Tibial artery (tissue), 4 donors: ENCODE measurements at regions not wholly inside any gene's neighbourhood (a gene's known extent, or its start where the extent isn't known, plus 50 kb on each side); places are given as distances from the start of the nearest gene placed in this dataset.
"Not testable (repeated sequence)": the region's sequence is repeated elsewhere in the genome, so short reads cannot be mapped to it uniquely, and the experiment has no call there.

Source experiments
- DNase-seq, 2 donors: peaks; one replicate each; pipeline ENCODE4 v3.0.0-alpha.2; 2019
- H3K27ac ChIP-seq, 2 donors: fragments of 200-600 bp; sonication (generic) in 1 of 2; 1 replicate in 1 of 2; 2 replicates in 1 of 2; pipeline ENCODE4 v1.5.1; 2018 to 2019; ENCODE audit warnings: mild to moderate bottlenecking in 1 of 2
- H3K27me3 ChIP-seq, 2 donors: fragments of 200-600 bp; sonication (generic) in 1 of 2; one replicate each; pipeline versions ENCODE4 v1.5.1 to v1.6.0; 2016 to 2019
- H3K36me3 ChIP-seq, 3 donors: fragments of 200-600 bp; sonication (generic) in 2 of 3; one replicate each; pipeline ENCODE4 v1.5.1; 2016 to 2019; ENCODE audit warnings: mild to moderate bottlenecking in 2 of 3
- H3K4me1 ChIP-seq, 4 donors: fragments of 200-600 bp; sonication (generic) in 2 of 4; 1 replicate in 3 of 4; 2 replicates in 1 of 4; pipeline ENCODE4 v1.5.1; 2016 to 2019
- H3K4me3 ChIP-seq, 2 donors: fragments of 200-600 bp; sonication (generic) in 1 of 2; 1 replicate in 1 of 2; 2 replicates in 1 of 2; pipeline ENCODE4 v1.5.1; 2018 to 2019; ENCODE audit warnings: mild to moderate bottlenecking in 2 of 2
- H3K9me3 ChIP-seq, 3 donors: fragments of 200-600 bp; sonication (generic) in 1 of 3; one replicate each; pipeline ENCODE4 v1.5.1; 2016 to 2019
- CTCF ChIP-seq, 2 experiments: fragments of 200-600 bp in 1 of 2; fragments of 450-650 bp in 1 of 2; IDR thresholded peaks; one replicate each; pipeline ENCODE4 v1.5.1; 2017 to 2019; ENCODE audit warnings: antibody characterized with exemption in 2 of 2, mild to moderate bottlenecking in 1 of 2, moderate library complexity in 1 of 2
- intact Hi-C: fragments of 100-400 bp; cut with DNase I; formaldehyde crosslinking; loops from one replicate; pipeline ENCODE4 v1.15.0; 2023; ENCODE audit warnings: low total_unique reads

DNA sequence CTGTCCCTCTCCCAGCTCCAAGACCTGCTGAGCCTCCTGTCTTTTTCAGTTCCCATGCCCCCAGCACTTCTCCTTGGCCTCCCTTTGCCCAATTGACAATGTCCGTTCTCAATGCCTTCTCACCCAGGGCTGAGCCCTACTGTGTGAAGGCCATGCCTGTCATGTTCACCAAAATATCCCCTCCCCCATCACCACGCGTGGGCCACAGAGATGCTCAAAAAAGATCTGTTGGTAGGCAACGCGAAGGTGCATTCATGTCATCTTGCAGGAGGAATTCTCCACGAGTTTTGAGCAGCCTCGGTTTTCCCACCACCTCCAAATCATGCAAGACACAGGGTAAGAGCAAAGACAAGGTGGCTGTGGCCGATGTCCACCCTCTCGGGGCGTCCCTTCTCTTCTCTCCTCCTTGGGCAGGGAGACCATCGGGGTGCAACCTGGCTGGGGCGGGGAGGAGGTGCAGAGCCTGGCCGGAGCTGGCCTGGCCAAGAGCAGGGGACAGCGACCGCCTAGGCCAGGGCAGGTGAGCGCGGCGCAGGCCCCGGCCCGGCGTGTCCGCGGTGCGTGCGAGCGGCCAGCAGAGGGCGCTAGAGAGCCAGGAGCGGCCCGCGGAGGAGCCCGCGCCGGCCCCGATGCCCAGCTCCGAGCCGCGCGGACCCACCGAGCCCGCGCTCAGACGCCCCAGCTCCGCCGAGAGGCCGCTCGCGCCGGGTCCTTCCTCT is 56.3 kb upstream of the KRTAP5-11 start:
- H3K4me1 ChIP-seq = peaks cover 0 to 11% (median 2%) of the 10 kb centered on the region in 4 donors
- H3K9me3 ChIP-seq, DNase-seq, H3K27ac ChIP-seq, intact Hi-C loops, H3K36me3 ChIP-seq: not testable (repeated sequence)
- TF ChIP-seq CTCF (IDR thresholded peaks at IDR 0.05) = peak; percentile 49 to 62
- H3K27me3 ChIP-seq = peaks cover 0 to 15% of the 10 kb centered on the region in 2 donors
- H3K4me3 ChIP-seq = peak overlapping the region; percentile 29 to 37

DNA sequence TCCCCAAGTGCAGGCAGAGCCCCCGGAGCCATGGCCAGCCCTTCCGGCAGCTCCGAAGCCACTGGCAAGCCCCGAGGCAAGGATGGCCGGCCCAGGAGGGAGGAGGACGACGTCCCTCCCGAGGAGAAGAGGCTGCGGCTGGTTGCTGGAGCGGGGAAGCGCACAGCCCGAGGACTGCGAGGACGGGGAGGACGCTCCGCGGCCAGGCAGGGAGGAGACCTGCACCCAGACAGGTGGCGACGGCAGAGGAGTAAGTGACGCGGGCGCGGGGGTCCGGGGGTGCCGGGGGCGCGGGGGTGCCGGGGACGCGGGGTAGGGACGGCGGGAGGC is 56.8 kb upstream of the KRTAP5-11 start:
- DNase-seq, H3K9me3 ChIP-seq: not testable (repeated sequence)
- H3K4me3 ChIP-seq = peak overlapping the region; percentile 29 to 37

GRCh38 chr11:71639916-71640315 is 57.2 kb upstream of the KRTAP5-11 start:
- H3K36me3 ChIP-seq, intact Hi-C loops, DNase-seq, H3K27ac ChIP-seq, H3K9me3 ChIP-seq, H3K4me3 ChIP-seq: not testable (repeated sequence)
- Histone ChIP-seq H3K4me1 (peaks cover 0 to 11% (median 2%) of the 10 kb centered on the region in 4 donors), H3K27me3 (peaks cover 0 to 16% of the 10 kb centered on the region in 2 donors)

More for the DNA sequence above, 56.8 kb upstream of the KRTAP5-11 start:
- H3K4me1 ChIP-seq = peaks cover 0 to 11% (median 2%) of the 10 kb centered on the region in 4 donors
- intact Hi-C loops, H3K27ac ChIP-seq, H3K36me3 ChIP-seq: not testable (repeated sequence)
- H3K27me3 ChIP-seq = peaks cover 0 to 15% of the 10 kb centered on the region in 2 donors

DNA sequence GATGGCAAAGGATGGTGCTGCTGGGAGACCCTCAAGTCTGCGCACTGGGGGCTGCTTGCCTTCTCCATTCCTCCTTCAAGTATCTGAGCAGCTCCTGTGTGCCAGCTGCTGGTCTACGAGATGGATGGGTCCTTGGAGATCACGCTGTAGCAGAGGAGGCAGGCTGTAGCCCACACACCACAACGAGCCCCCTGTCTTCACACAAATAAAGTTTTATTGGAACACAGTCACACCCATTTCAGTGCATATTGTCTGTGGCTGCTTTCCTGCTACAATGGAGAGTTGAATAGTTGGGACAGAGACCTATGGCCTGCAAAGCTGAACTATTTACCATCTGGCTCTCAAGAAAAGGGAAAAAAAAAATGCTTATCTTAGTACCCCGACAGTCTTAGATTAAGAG is 64.4 kb upstream of the KRTAP5-11 start:
- H3K9me3 ChIP-seq, H3K4me1 ChIP-seq, H3K27me3 ChIP-seq, H3K4me3 ChIP-seq, intact Hi-C loops, H3K36me3 ChIP-seq, H3K27ac ChIP-seq, DNase-seq: not testable (repeated sequence)

DNA sequence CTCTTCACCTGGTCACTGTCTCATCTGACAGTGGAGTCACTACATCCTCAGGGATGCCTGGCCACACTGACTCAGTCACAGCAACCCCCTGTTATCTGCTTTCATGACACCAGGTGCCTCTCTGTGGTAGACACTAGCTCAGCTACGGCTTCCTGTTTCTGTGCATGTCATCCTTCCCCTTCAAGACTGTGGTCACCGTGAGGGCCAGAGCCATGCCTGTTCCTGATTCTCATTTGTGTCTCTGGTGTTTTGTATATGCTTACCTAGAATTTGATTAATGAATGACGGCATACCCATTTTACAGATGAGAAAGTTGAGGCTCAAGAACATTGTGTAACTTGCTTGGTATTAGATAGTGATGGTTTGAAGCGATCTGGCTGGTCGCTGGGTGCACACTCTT is 70.3 kb upstream of the KRTAP5-11 start:
- H3K4me3 ChIP-seq, H3K27me3 ChIP-seq, intact Hi-C loops, H3K36me3 ChIP-seq, H3K9me3 ChIP-seq, H3K4me1 ChIP-seq, H3K27ac ChIP-seq, DNase-seq: not testable (repeated sequence)

- H3K36me3 ChIP-seq, intact Hi-C loops: not testable (repeated sequence)
Measured at GRCh38 chr11:71654423-71654822, 71.7 kb upstream of the KRTAP5-11 start.

GRCh38 chr11:71655041-71655440 is 72.4 kb upstream of the KRTAP5-11 start:
- intact Hi-C loops, H3K9me3 ChIP-seq, H3K27me3 ChIP-seq, H3K27ac ChIP-seq, H3K4me1 ChIP-seq, H3K4me3 ChIP-seq, DNase-seq, H3K36me3 ChIP-seq: not testable (repeated sequence)

More at GRCh38 chr11:71654423-71654822, 71.7 kb upstream of the KRTAP5-11 start:
- not testable (repeated sequence) for H3K4me1 ChIP-seq, H3K27ac ChIP-seq, DNase-seq, H3K9me3 ChIP-seq, H3K27me3 ChIP-seq, H3K4me3 ChIP-seq

GRCh38 chr11:71656513-71656912 is 73.8 kb upstream of the KRTAP5-11 start:
- H3K9me3 ChIP-seq, H3K4me3 ChIP-seq, DNase-seq, H3K27ac ChIP-seq, H3K36me3 ChIP-seq, intact Hi-C loops, H3K4me1 ChIP-seq, H3K27me3 ChIP-seq: not testable (repeated sequence)

DNA sequence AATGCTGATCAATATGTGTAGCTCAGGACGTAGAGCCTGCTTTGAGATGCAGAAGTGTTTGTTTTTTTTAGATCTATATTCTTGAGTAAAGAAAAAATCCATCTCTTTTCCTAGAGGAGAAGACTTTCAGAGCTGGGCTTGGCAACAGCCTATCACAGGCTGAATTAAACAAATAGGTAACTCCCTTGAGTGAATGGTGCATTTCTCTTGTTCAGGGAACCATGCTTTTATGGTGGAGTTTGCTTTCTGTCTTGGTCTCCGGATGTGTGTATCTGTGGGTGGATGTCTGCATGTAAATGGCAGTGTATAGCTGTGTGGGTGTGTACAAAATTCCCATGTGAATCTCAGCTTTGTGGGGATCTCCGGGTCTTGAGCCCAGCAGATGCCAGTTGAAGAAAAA is 82.3 kb upstream of the KRTAP5-11 start:
- H3K9me3 ChIP-seq, H3K4me1 ChIP-seq, H3K27me3 ChIP-seq, DNase-seq, H3K27ac ChIP-seq, H3K4me3 ChIP-seq, H3K36me3 ChIP-seq, intact Hi-C loops: not testable (repeated sequence)

DNA sequence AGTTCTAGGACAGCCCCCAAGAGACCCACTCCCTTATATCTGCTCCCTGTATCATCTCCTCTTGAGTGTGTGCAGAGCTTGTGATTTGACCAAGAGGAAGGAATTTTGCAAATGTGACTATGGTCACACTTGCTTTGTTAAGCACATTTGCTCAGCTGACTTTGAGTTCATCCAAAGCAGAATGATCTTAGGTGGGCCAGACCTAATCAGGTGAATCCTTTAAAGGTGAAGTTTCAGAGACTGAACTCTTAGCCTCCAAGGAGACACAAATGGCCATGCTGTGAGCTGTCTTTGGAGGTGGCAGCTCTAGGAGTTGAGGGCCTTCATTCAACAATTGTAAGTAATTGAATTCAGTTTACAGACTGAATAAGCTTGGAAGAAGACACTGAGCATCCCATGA is 115.4 kb upstream of the KRTAP5-11 start:
- H3K27ac ChIP-seq, H3K36me3 ChIP-seq, H3K9me3 ChIP-seq, H3K4me3 ChIP-seq, intact Hi-C loops, DNase-seq, H3K4me1 ChIP-seq, H3K27me3 ChIP-seq: not testable (repeated sequence)

- not testable (repeated sequence) for H3K9me3 ChIP-seq, DNase-seq
Measured at GRCh38 chr11:71698961-71699360, 116.3 kb upstream of the KRTAP5-11 start.

GRCh38 chr11:71701435-71702291 is 119.0 kb upstream of the KRTAP5-11 start:
- H3K4me1 ChIP-seq, H3K27ac ChIP-seq, intact Hi-C loops, DNase-seq, H3K4me3 ChIP-seq, H3K9me3 ChIP-seq, H3K27me3 ChIP-seq, H3K36me3 ChIP-seq: not testable (repeated sequence)

More at GRCh38 chr11:71698961-71699360, 116.3 kb upstream of the KRTAP5-11 start:
- H3K27me3 ChIP-seq, H3K27ac ChIP-seq, H3K4me1 ChIP-seq, H3K4me3 ChIP-seq, H3K36me3 ChIP-seq, intact Hi-C loops: not testable (repeated sequence)

GRCh38 chr11:71705086-71705737 is 122.5 kb upstream of the KRTAP5-11 start:
- H3K27ac ChIP-seq, DNase-seq, H3K4me1 ChIP-seq, H3K9me3 ChIP-seq, H3K36me3 ChIP-seq, intact Hi-C loops, H3K4me3 ChIP-seq, H3K27me3 ChIP-seq: not testable (repeated sequence)
